ENCODE measurements at regions not wholly inside any gene's neighbourhood (a gene's known extent, or its start where the extent isn't known, plus 50 kb on each side); places are given as distances from the start of the nearest gene placed in this dataset.
"Not testable (repeated sequence)": the region's sequence is repeated elsewhere in the genome, so short reads cannot be mapped to it uniquely, and the experiment has no call there.

GRCh38 chr3:124318014-124318413, 326.1 kb upstream of the ROPN1 start:
- Mint-ChIP-seq H3K36me3 (ENCODE audit: insufficient read depth) (no peaks in the 10 kb centered on the region), H3K4me3 (no peak overlapping the region), H3K9me3 (peaks cover 4% of the 10 kb centered on the region), H3K27me3 (ENCODE audit: low read depth) (peaks cover 12% of the 10 kb centered on the region), H3K4me1 (ENCODE audit: low read depth) (no peaks in the 10 kb centered on the region)
- DNase-seq (no peak), ATAC-seq (no peak)

- no peak for ATAC-seq
- Mint-ChIP-seq H3K9me3 (peaks cover 4% of the 10 kb centered on the region), H3K27me3 (ENCODE audit: low read depth) (peaks cover 12% of the 10 kb centered on the region), H3K36me3 (ENCODE audit: insufficient read depth) (no peaks in the 10 kb centered on the region), H3K4me1 (ENCODE audit: low read depth) (no peaks in the 10 kb centered on the region), H3K4me3 (no peak overlapping the region)
- no peak for DNase-seq
Measured at GRCh38 chr3:124318656-124319055, 326.7 kb upstream of the ROPN1 start.

DNA sequence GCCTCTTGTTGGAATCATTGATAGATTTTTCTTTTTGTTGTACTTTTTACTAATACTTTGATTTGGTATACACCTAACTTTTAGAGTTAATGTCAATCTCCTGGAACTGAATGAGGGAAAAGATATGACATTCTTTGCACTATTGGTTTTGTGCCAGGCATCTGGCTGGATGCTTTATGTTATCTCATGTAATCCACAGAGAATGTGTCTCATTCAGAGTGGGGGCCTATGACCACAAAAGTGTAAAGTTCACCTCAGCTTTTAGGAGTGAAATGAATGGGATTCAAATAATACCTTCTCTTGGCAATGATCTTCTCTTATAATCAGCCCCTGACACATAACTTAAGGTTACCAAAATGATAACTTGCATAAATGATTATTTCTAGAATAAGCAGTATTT, 329.1 kb upstream of the ROPN1 start:
- ATAC-seq (no peak), DNase-seq (no peak)
- no peak overlapping the region for H3K4me3 Mint-ChIP-seq
- H3K9me3 Mint-ChIP-seq, result no peaks in the 10 kb centered on the region
- peaks cover 13% of the 10 kb centered on the region for H3K27me3 Mint-ChIP-seq (ENCODE audit: low read depth)
- no peaks in the 10 kb centered on the region for H3K36me3 Mint-ChIP-seq (ENCODE audit: insufficient read depth)
- H3K4me1 Mint-ChIP-seq (ENCODE audit: low read depth), result no peaks in the 10 kb centered on the region

GRCh38 chr3:124322309-124322880, 330.5 kb upstream of the ROPN1 start:
- no peaks in the 10 kb centered on the region for H3K9me3 Mint-ChIP-seq
- peaks cover 9% of the 10 kb centered on the region for H3K27me3 Mint-ChIP-seq (ENCODE audit: low read depth)
- no peak overlapping the region for H3K4me3 Mint-ChIP-seq
- DNase-seq (no peak), ATAC-seq (no peak)
- H3K4me1 Mint-ChIP-seq (ENCODE audit: low read depth), result no peaks in the 10 kb centered on the region
- H3K36me3 Mint-ChIP-seq (ENCODE audit: insufficient read depth), result no peaks in the 10 kb centered on the region

- ATAC-seq (no peak), DNase-seq (no peak)
- H3K36me3 Mint-ChIP-seq (ENCODE audit: insufficient read depth), result no peaks in the 10 kb centered on the region
- no peaks in the 10 kb centered on the region for H3K9me3 Mint-ChIP-seq
- H3K4me1 Mint-ChIP-seq (ENCODE audit: low read depth), result no peaks in the 10 kb centered on the region
- H3K27me3 Mint-ChIP-seq (ENCODE audit: low read depth), result peaks cover 9% of the 10 kb centered on the region
- no peak overlapping the region for H3K4me3 Mint-ChIP-seq
Measured at GRCh38 chr3:124322966-124323365, 331.0 kb upstream of the ROPN1 start.

DNA sequence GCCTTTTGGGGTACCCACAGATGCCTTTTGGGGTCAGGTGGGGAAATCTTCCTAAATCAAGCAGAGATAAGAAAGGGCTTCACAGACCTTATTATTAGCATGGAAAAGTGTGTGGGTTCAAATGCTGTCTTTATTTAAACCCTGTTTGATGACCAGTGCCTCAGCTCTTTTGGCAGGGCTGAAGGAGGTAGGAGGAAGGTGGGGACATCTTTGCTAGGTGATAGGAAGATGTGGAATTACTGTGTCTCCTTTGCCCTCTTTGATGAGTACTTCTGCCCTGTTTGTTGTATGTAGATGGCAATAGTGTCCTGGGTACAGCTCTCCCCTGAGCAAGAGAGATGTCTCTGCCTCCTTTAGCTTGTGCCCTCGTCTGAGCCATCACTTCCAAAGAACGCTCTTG, 333.3 kb upstream of the ROPN1 start:
- Mint-ChIP-seq H3K9me3 (no peaks in the 10 kb centered on the region), H3K4me1 (ENCODE audit: low read depth) (no peaks in the 10 kb centered on the region), H3K27me3 (ENCODE audit: low read depth) (peaks cover 9% of the 10 kb centered on the region), H3K4me3 (no peak overlapping the region), H3K36me3 (ENCODE audit: insufficient read depth) (no peaks in the 10 kb centered on the region)
- DNase-seq, result no peak
- ATAC-seq, result no peak

- ATAC-seq, result no peak
- DNase-seq, result no peak
- peaks cover 5% of the 10 kb centered on the region for H3K9me3 Mint-ChIP-seq
- peaks cover 4% of the 10 kb centered on the region for H3K27me3 Mint-ChIP-seq (ENCODE audit: low read depth)
- no peak overlapping the region for H3K4me3 Mint-ChIP-seq
- no peaks in the 10 kb centered on the region for H3K4me1 Mint-ChIP-seq (ENCODE audit: low read depth)
- H3K36me3 Mint-ChIP-seq (ENCODE audit: insufficient read depth), result no peaks in the 10 kb centered on the region
Measured at GRCh38 chr3:124329723-124330122, 337.8 kb upstream of the ROPN1 start.

DNA sequence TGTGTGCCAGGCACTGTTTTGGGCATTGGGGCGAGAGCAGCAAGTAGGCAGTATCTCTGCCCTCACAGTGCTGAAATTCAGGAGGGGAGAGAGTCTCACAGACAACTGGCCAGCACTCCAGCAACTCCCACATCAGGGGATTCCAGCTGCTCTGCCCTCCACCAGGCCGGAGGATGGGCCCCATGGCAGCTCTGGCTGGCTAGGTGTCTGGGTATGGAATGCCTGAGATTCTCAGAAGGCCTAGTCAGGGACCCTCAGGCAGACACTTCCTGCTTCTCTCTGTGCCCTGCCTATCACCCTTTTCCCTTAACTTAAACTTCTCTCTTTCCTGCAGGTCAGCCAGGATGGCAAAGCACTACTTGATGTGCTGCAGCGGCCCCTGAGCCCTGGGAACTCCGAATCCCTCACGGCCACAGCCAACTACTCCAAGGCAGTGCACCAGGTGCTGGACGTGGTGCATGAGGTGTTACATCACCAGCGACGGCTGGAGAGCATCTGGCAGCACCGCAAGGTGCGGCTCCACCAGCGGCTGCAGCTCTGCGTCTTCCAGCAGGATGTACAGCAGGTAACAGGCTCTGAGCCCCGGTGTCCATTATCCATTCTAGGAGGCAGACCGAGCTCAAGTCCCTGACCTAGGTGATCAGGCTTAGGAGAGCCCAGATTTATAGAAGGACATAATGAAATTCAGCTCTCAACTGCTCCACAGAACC, 342.2 kb upstream of the ROPN1 start:
- no peaks in the 10 kb centered on the region for H3K27me3 Mint-ChIP-seq (ENCODE audit: low read depth)
- H3K4me3 Mint-ChIP-seq, result no peak overlapping the region

DNA sequence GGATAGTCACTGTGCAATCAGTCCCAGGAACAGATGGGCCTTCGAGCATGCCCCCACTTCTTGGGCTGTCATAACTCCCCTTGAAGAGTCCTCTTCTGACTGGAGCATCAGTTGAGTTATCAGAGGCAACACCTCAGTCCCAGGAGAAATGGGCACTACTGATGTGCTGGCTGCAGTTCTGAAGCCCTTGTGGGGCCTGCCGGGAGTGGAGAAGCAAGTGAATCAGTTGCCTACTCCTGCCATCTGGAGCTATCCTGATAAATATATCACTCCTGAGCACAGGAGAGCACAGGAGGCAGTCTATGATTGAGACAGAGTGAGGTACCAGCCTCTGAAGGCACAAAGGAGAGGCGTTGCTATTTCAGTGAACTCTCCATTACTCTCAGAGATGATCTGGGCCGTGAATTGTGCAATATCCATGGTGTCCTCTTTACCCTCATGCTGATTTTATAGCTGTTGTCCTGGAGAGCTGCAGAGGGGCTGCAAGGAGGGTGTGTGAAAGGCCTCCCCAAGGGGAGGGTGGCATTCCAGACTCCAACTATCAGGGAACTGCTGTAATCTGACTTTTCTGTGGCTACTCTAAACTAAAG, 344.2 kb upstream of the ROPN1 start:
- DNase-seq (no peak), ATAC-seq (no peak)
- no peaks in the 10 kb centered on the region for H3K27me3 Mint-ChIP-seq (ENCODE audit: low read depth)
- no peak overlapping the region for H3K4me3 Mint-ChIP-seq
- H3K36me3 Mint-ChIP-seq (ENCODE audit: insufficient read depth), result no peaks in the 10 kb centered on the region
- H3K9me3 Mint-ChIP-seq, result peaks cover 5% of the 10 kb centered on the region
- H3K4me1 Mint-ChIP-seq (ENCODE audit: low read depth), result no peaks in the 10 kb centered on the region

More for the DNA sequence above, 342.2 kb upstream of the ROPN1 start:
- no peaks in the 10 kb centered on the region for H3K36me3 Mint-ChIP-seq (ENCODE audit: insufficient read depth)
- H3K9me3 Mint-ChIP-seq, result peaks cover 5% of the 10 kb centered on the region
- H3K4me1 Mint-ChIP-seq (ENCODE audit: low read depth), result no peaks in the 10 kb centered on the region
- DNase-seq (no peak), ATAC-seq (no peak)

DNA sequence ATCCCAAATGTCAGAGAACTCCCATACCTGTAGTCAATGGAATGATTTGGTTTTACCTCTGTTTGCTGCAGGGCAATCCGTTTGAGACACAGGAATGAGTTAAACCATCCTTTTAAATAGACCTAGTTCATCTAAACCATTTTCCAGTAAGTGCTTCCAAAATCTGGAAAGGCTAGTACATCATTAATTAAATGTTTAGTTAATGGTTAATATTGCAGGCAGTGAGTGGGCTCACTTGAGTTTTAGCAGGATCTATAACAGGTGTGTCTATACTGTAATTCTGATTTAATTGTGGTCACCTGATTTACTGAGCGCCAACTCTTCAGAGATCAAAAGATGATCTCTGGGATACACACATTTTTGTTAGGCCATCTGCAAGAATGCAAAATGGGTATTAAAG, 353.9 kb upstream of the ROPN1 start:
- no peaks in the 10 kb centered on the region for H3K4me1 Mint-ChIP-seq (ENCODE audit: low read depth)
- peaks cover 5% of the 10 kb centered on the region for H3K27me3 Mint-ChIP-seq (ENCODE audit: low read depth)
- ATAC-seq, result no peak

GRCh38 chr3:124346487-124346886, 354.6 kb upstream of the ROPN1 start:
- DNase-seq, result no peak
- Mint-ChIP-seq H3K4me1 (ENCODE audit: low read depth) (no peaks in the 10 kb centered on the region), H3K27me3 (ENCODE audit: low read depth) (peaks cover 5% of the 10 kb centered on the region), H3K4me3 (no peak overlapping the region), H3K9me3 (no peaks in the 10 kb centered on the region), H3K36me3 (ENCODE audit: insufficient read depth) (no peaks in the 10 kb centered on the region)
- ATAC-seq, result no peak

More for the DNA sequence above, 353.9 kb upstream of the ROPN1 start:
- no peak for DNase-seq
- Mint-ChIP-seq H3K4me3 (no peak overlapping the region), H3K36me3 (ENCODE audit: insufficient read depth) (no peaks in the 10 kb centered on the region), H3K9me3 (no peaks in the 10 kb centered on the region)

DNA sequence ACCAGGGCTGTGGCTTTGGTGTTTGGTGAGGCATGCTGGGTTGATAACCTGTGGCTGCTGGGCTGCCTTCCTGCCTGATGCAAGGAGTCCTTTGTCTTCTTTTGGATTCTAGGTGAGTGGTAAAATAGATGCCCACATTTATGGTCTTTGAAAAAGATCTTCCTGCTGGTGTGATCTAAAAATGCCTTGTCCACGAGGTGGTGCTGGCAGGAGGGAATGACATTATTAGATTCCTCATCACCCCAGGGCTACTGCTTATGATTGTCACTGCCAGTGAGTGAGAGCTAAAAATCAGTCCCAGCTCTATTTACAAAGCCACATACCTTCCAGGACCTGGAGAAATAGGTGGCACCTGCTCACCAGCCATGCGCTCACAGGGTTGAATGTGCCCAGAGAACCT, 355.5 kb upstream of the ROPN1 start:
- ATAC-seq (no peak), DNase-seq (no peak)
- peaks cover 5% of the 10 kb centered on the region for H3K27me3 Mint-ChIP-seq (ENCODE audit: low read depth)
- no peaks in the 10 kb centered on the region for H3K4me1 Mint-ChIP-seq (ENCODE audit: low read depth)
- H3K36me3 Mint-ChIP-seq (ENCODE audit: insufficient read depth), result no peaks in the 10 kb centered on the region
- no peak overlapping the region for H3K4me3 Mint-ChIP-seq
- no peaks in the 10 kb centered on the region for H3K9me3 Mint-ChIP-seq

GRCh38 chr3:124348555-124348954, 356.6 kb upstream of the ROPN1 start:
- not testable (repeated sequence) for H3K4me1 Mint-ChIP-seq (ENCODE audit: low read depth); H3K36me3 Mint-ChIP-seq (ENCODE audit: insufficient read depth); ATAC-seq

GRCh38 chr3:124351430-124352148, 359.7 kb upstream of the ROPN1 start:
- peaks cover 5% of the 10 kb centered on the region for H3K27me3 Mint-ChIP-seq (ENCODE audit: low read depth)
- no peaks in the 10 kb centered on the region for H3K9me3 Mint-ChIP-seq
- ATAC-seq (no peak), DNase-seq (no peak)
- no peaks in the 10 kb centered on the region for H3K4me1 Mint-ChIP-seq (ENCODE audit: low read depth)
- H3K4me3 Mint-ChIP-seq, result no peak overlapping the region
- no peaks in the 10 kb centered on the region for H3K36me3 Mint-ChIP-seq (ENCODE audit: insufficient read depth)

More at GRCh38 chr3:124348555-124348954, 356.6 kb upstream of the ROPN1 start:
- not testable (repeated sequence) for DNase-seq; H3K4me3 Mint-ChIP-seq; H3K27me3 Mint-ChIP-seq (ENCODE audit: low read depth); H3K9me3 Mint-ChIP-seq

- DNase-seq (no peak), ATAC-seq (no peak)
- Mint-ChIP-seq H3K9me3 (no peaks in the 10 kb centered on the region), H3K4me3 (no peak overlapping the region), H3K36me3 (ENCODE audit: insufficient read depth) (no peaks in the 10 kb centered on the region), H3K27me3 (ENCODE audit: low read depth) (peaks cover 4% of the 10 kb centered on the region), H3K4me1 (ENCODE audit: low read depth) (no peaks in the 10 kb centered on the region)
Measured at GRCh38 chr3:124352149-124352539, 360.2 kb upstream of the ROPN1 start.
